ENCODE measurements at regions not wholly inside any gene's neighbourhood (a gene's known extent, or its start where the extent isn't known, plus 50 kb on each side); places are given as distances from the start of the nearest gene placed in this dataset.
"Not testable (repeated sequence)": the region's sequence is repeated elsewhere in the genome, so short reads cannot be mapped to it uniquely, and the experiment has no call there.

DNA sequence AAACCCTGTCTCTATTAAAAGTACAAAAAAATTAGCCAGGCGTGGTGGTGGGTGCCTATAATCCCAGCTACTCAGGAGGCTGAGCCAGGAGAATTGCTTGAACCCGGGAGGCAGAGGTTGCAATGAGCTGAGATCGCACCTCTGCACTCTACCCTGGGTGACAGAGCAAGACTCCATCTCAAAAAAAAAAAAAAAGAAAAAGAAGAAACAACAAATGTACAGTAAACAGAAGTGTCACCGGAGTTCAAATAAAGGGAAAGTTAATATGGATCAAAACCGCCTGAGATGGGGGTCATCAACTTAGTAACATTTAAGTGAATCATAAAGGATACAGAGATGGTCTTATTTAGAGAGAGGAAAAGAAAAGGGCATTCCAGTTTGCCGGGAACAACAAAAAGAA, 89.3 kb upstream of the OLIG3 start:
- not testable (repeated sequence) for TF ChIP-seq POLR2AphosphoS5, POLR2A (IDR thresholded peaks at IDR 0.05)
- TF ChIP-seq, protein P1, sequence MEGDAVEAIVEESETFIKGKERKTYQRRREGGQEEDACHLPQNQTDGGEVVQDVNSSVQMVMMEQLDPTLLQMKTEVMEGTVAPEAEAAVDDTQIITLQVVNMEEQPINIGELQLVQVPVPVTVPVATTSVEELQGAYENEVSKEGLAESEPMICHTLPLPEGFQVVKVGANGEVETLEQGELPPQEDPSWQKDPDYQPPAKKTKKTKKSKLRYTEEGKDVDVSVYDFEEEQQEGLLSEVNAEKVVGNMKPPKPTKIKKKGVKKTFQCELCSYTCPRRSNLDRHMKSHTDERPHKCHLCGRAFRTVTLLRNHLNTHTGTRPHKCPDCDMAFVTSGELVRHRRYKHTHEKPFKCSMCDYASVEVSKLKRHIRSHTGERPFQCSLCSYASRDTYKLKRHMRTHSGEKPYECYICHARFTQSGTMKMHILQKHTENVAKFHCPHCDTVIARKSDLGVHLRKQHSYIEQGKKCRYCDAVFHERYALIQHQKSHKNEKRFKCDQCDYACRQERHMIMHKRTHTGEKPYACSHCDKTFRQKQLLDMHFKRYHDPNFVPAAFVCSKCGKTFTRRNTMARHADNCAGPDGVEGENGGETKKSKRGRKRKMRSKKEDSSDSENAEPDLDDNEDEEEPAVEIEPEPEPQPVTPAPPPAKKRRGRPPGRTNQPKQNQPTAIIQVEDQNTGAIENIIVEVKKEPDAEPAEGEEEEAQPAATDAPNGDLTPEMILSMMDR (IDR thresholded peaks at IDR 0.05) = not testable (repeated sequence)

Measured in upper lobe of left lung (tissue), 4 donors.